HepG2 (cell line): ENCODE measurements at regions not wholly inside any gene's neighbourhood (a gene's known extent, or its start where the extent isn't known, plus 50 kb on each side); places are given as distances from the start of the nearest gene placed in this dataset.

ENCODE experiments used
- ATAC-seq: fragments of 200-7000 bp; cut with Tn5 transposase; 3 replicates; pipeline ENCODE4 v1.9.1; 2020; ENCODE audit warnings: mild to moderate bottlenecking, moderate library complexity
- BruUV-seq: library from RNA; stranded (reverse); fragments of 400-500 nt; replicated peaks from 2 replicates; lab custom pipeline; 2021; lab: Mats Ljungman, UMichigan
- CTCF ChIA-PET: fragments of 300-600 bp; formaldehyde crosslinking; extraction: SDS; loops from one replicate; lab custom pipeline; 2021; ENCODE audit warnings: low total read pairs, inconsistent platforms, low intra/inter-chr PET ratio; lab: Yijun Ruan, JAX
- POLR2A ChIA-PET: fragments of 350-600 bp; sonication (Branson Sonifier 250); formaldehyde crosslinking; loops from one replicate; lab custom pipeline; 2020; ENCODE audit warnings: antibody characterized with exemption, inconsistent platforms; lab: Yijun Ruan, JAX
- DNase-seq: peaks from one replicate; pipeline ENCODE4 v3.0.0-alpha.2; 2015; ENCODE audit warnings: low spot score
- FAIRE-seq: peaks from 3 replicates; lab custom pipeline; 2011; peaks lifted over from hg19 to GRCh38; lab: Jason Lieb, UNC
- H2AFZ ChIP-seq: one replicate; pipeline ENCODE4 v1.6.1; 2011; ENCODE audit warnings: low read length, inconsistent platforms
- H3K27ac ChIP-seq: fragments of 300-600 bp; 3 replicates; pipeline ENCODE4 v1.8.0; 2011; ENCODE audit warnings: mixed run types, mild to moderate bottlenecking, mixed read lengths, low read length, inconsistent platforms; ENCODE audit not compliant: insufficient read depth; ENCODE audit errors: extremely low read length
- H3K27me3 ChIP-seq, 2 experiments: fragments of 200-600 bp in 1 of 2; 2 replicates in 1 of 2; 3 replicates in 1 of 2; pipeline versions ENCODE4 v1.6.0 to v1.8.0; 2011; ENCODE audit warnings: low read length in 2 of 2, mild to moderate bottlenecking in 2 of 2, moderate library complexity in 2 of 2, inconsistent platforms in 1 of 2; ENCODE audit not compliant: insufficient read depth in 2 of 2, control insufficient read depth in 1 of 2
- H3K36me3 ChIP-seq, 2 experiments: fragments of 200-600 bp in 1 of 2; replicated peaks in 1 of 2; 2 replicates in 1 of 2; 3 replicates in 1 of 2; pipeline versions ENCODE4 v1.5.1 to v1.8.0; 2011; ENCODE audit warnings: low read length in 2 of 2, inconsistent platforms in 1 of 2; ENCODE audit not compliant: insufficient read depth in 2 of 2, control insufficient read depth in 1 of 2
- H3K4me1 ChIP-seq: 2 replicates; pipeline ENCODE4 v1.5.1; 2012; ENCODE audit warnings: low read length, inconsistent platforms; ENCODE audit not compliant: insufficient read depth
- H3K4me2 ChIP-seq: 2 replicates; pipeline ENCODE4 v1.6.0; 2011; ENCODE audit warnings: low read depth, low read length, inconsistent platforms
- H3K4me3 ChIP-seq, 3 experiments: fragments of 200-600 bp in 1 of 3; sonication (generic), shearing (Covaris generic) in 1 of 3; replicated peaks in 1 of 3; 2 replicates each; pipeline ENCODE4 v1.5.1; 2011 to 2016; ENCODE audit warnings: low read length in 3 of 3, inconsistent platforms in 2 of 3, low read depth in 2 of 3, mild to moderate bottlenecking in 2 of 3, control low read depth in 1 of 3, mixed read lengths in 1 of 3; ENCODE audit not compliant: insufficient read depth in 1 of 3
- H3K79me2 ChIP-seq: one replicate; pipeline ENCODE4 v1.6.1; 2011; ENCODE audit warnings: low read length, inconsistent platforms; ENCODE audit not compliant: insufficient read depth
- H3K9ac ChIP-seq: 2 replicates; pipeline ENCODE4 v1.6.0; 2011; ENCODE audit warnings: mild to moderate bottlenecking, low read depth, low read length, inconsistent platforms; ENCODE audit not compliant: insufficient read depth
- H3K9me3 ChIP-seq: 2 replicates; pipeline ENCODE4 v1.5.1; 2012; ENCODE audit warnings: mild to moderate bottlenecking, low read length
- H4K20me1 ChIP-seq: 2 replicates; pipeline ENCODE4 v1.6.0; 2011; ENCODE audit warnings: inconsistent platforms, mild to moderate bottlenecking, low read length, moderate library complexity; ENCODE audit not compliant: insufficient read depth
- BATF2 ChIP-seq: sonication (generic); formaldehyde crosslinking; IDR thresholded peaks from 2 replicates; pipeline ENCODE4 v1.8.0; 2022; ENCODE audit warnings: mild to moderate bottlenecking, missing genetic modification reagents, moderate library complexity
- BRD4 ChIP-seq: sonication (generic); formaldehyde crosslinking; IDR thresholded peaks from 2 replicates; pipeline ENCODE4 v1.4.0; 2020; ENCODE audit warnings: missing genetic modification reagents
- CTCF ChIP-seq: sonication (generic); formaldehyde crosslinking; IDR thresholded peaks from 2 replicates; pipeline ENCODE4 v1.5.0; 2020; ENCODE audit warnings: mild to moderate bottlenecking, missing genetic modification reagents, moderate library complexity
- KAT8 ChIP-seq: IDR thresholded peaks from 2 replicates; pipeline ENCODE4 v1.6.1; 2016; ENCODE audit warnings: missing genetic modification reagents, missing compliant biosample characterization
- PRDM15 ChIP-seq: sonication (generic); formaldehyde crosslinking; IDR thresholded peaks from 2 replicates; pipeline ENCODE4 v1.4.0; 2020; ENCODE audit warnings: missing genetic modification reagents
- RXRB ChIP-seq: IDR thresholded peaks from 2 replicates; pipeline ENCODE4 v1.6.1; 2016; ENCODE audit warnings: borderline replicate concordance, missing genetic modification reagents, missing compliant biosample characterization
- SMARCE1 ChIP-seq: fragments of 450-650 bp; IDR thresholded peaks from 2 replicates; pipeline ENCODE4 v1.6.1; 2017; ENCODE audit warnings: borderline replicate concordance
- TEAD2 ChIP-seq: sonication (generic); formaldehyde crosslinking; IDR thresholded peaks from 2 replicates; pipeline ENCODE4 v1.9.0; 2021; ENCODE audit warnings: missing genetic modification reagents
- THYN1 ChIP-seq: sonication (generic); formaldehyde crosslinking; IDR thresholded peaks from 2 replicates; pipeline ENCODE4 v1.8.1; 2023; ENCODE audit warnings: low read depth, mild to moderate bottlenecking, moderate library complexity, missing genetic modification reagents, borderline replicate concordance
- ZBTB39 ChIP-seq: sonication (generic); formaldehyde crosslinking; IDR thresholded peaks from 2 replicates; pipeline ENCODE4 v1.5.0; 2020; ENCODE audit warnings: missing genetic modification reagents
- ZEB1 ChIP-seq: IDR thresholded peaks from 2 replicates; pipeline ENCODE4 v1.6.1; 2012; ENCODE audit warnings: mild to moderate bottlenecking, low read depth, inconsistent platforms; ENCODE audit not compliant: insufficient replicate concordance
- ZNF138 ChIP-seq: sonication (generic); formaldehyde crosslinking; IDR thresholded peaks from 2 replicates; pipeline ENCODE4 v1.5.0; 2020; ENCODE audit warnings: mild to moderate bottlenecking, low read depth, missing genetic modification reagents
- ZNF740 ChIP-seq: sonication (generic); formaldehyde crosslinking; IDR thresholded peaks from 2 replicates; pipeline ENCODE4 v1.4.0; 2020; ENCODE audit warnings: missing genetic modification reagents
- WGBS: methylation state at CpG from one replicate; pipeline ENCODE4 v1.1.6; 2017; ENCODE audit warnings: low lambda C conversion rate; 5-methylcytosine and 5-hydroxymethylcytosine counted together
- in situ Hi-C: cut with HindIII; loops from 2 replicates; pipeline ENCODE4 v1.10.0; 2017; ENCODE audit warnings: low pct_unique_long_range_greater_than_20kb; ENCODE audit not compliant: extremely low pct_ligation_motif_present
- intact Hi-C: fragments of 100-400 bp; cut with micrococcal nuclease; formaldehyde crosslinking; loops from one replicate; pipeline ENCODE4 v1.10.0; 2022; ENCODE audit not compliant: unreplicated experiment

GRCh38 chr2:52386433-52387030 is 1354.6 kb upstream of the NRXN1 start:
- H3K9me3 ChIP-seq: peaks cover 13% of the 10 kb centered on the region
- no peak for ATAC-seq
- intact Hi-C loops: no loop called here
- no peaks in the 10 kb centered on the region for H3K79me2 ChIP-seq
- in situ Hi-C loops: no loop called here
- POLR2A ChIA-PET: no interaction called here
- FAIRE-seq: no peak
- no peak overlapping the region for H3K4me2 ChIP-seq
- no peaks in the 10 kb centered on the region for H3K36me3 ChIP-seq
- H3K4me3 ChIP-seq: no peak overlapping the region
- no peaks in the 10 kb centered on the region for H3K4me1 ChIP-seq
- no TSS peak for BruUV-seq
- no peaks in the 10 kb centered on the region for H3K27me3 ChIP-seq
- no peaks in the 10 kb centered on the region for H4K20me1 ChIP-seq
- WGBS: 16% methylated on average over 1 of the region's 1 CpG
- CTCF ChIA-PET: no interaction called here
- H3K27ac ChIP-seq: no peak overlapping the region
- DNase-seq: no peak
- H2AFZ ChIP-seq: no peak overlapping the region
- no peak overlapping the region for H3K9ac ChIP-seq
- TF ChIP-seq RXRB (no peak), THYN1 (CRISPR knock-in tag) (no peak), ZNF740 (CRISPR knock-in tag) (no peak), BRD4 (CRISPR knock-in tag) (no peak), ZNF138 (CRISPR knock-in tag) (no peak), PRDM15 (CRISPR knock-in tag) (no peak), SMARCE1 (no peak), CTCF (CRISPR knock-in tag) (no peak), ZBTB39 (CRISPR knock-in tag) (no peak), KAT8 (CRISPR knock-in tag) (no peak), ZEB1 (no peak), BATF2 (CRISPR knock-in tag) (no peak), TEAD2 (CRISPR knock-in tag) (no peak)
